ENCODE measurements at regions not wholly inside any gene's neighbourhood (a gene's known extent, or its start where the extent isn't known, plus 50 kb on each side); places are given as distances from the start of the nearest gene placed in this dataset.

- ATAC-seq: no peak
- TF ChIP-seq ZC3H10 (CRISPR knock-in tag; IDR thresholded peaks at IDR 0.05) (no peak), OSR1 (CRISPR knock-in tag; IDR thresholded peaks at IDR 0.05) (no peak), CSDC2 (CRISPR knock-in tag; IDR thresholded peaks at IDR 0.05) (no peak), ESRRG (CRISPR knock-in tag; IDR thresholded peaks at IDR 0.05) (no peak), ISL1 (CRISPR knock-in tag; IDR thresholded peaks at IDR 0.05) (no peak), ZNF565 (CRISPR knock-in tag; conservative IDR thresholded peaks at IDR 0.05; ENCODE audit: low read depth) (no peak), CSRNP3 (CRISPR knock-in tag; IDR thresholded peaks at IDR 0.05) (no peak), TCF4 (CRISPR knock-in tag; IDR thresholded peaks at IDR 0.05; ENCODE audit: borderline replicate concordance) (no peak), ZNF70 (CRISPR knock-in tag; IDR thresholded peaks at IDR 0.05) (no peak), TOX (CRISPR knock-in tag; IDR thresholded peaks at IDR 0.05; ENCODE audit: borderline replicate concordance) (no peak), PPARA (CRISPR knock-in tag; IDR thresholded peaks at IDR 0.05; ENCODE audit: borderline replicate concordance) (no peak), RARB (CRISPR knock-in tag; IDR thresholded peaks at IDR 0.05) (no peak)
- TF ChIP-seq, protein P1, sequence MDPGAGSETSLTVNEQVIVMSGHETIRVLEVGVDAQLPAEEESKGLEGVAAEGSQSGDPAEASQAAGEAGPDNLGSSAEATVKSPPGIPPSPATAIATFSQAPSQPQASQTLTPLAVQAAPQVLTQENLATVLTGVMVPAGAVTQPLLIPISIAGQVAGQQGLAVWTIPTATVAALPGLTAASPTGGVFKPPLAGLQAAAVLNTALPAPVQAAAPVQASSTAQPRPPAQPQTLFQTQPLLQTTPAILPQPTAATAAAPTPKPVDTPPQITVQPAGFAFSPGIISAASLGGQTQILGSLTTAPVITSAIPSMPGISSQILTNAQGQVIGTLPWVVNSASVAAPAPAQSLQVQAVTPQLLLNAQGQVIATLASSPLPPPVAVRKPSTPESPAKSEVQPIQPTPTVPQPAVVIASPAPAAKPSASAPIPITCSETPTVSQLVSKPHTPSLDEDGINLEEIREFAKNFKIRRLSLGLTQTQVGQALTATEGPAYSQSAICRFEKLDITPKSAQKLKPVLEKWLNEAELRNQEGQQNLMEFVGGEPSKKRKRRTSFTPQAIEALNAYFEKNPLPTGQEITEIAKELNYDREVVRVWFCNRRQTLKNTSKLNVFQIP (CRISPR knock-in tag; IDR thresholded peaks at IDR 0.05; ENCODE audit: borderline replicate concordance, low read depth): no peak
- TF ChIP-seq, protein P2, sequence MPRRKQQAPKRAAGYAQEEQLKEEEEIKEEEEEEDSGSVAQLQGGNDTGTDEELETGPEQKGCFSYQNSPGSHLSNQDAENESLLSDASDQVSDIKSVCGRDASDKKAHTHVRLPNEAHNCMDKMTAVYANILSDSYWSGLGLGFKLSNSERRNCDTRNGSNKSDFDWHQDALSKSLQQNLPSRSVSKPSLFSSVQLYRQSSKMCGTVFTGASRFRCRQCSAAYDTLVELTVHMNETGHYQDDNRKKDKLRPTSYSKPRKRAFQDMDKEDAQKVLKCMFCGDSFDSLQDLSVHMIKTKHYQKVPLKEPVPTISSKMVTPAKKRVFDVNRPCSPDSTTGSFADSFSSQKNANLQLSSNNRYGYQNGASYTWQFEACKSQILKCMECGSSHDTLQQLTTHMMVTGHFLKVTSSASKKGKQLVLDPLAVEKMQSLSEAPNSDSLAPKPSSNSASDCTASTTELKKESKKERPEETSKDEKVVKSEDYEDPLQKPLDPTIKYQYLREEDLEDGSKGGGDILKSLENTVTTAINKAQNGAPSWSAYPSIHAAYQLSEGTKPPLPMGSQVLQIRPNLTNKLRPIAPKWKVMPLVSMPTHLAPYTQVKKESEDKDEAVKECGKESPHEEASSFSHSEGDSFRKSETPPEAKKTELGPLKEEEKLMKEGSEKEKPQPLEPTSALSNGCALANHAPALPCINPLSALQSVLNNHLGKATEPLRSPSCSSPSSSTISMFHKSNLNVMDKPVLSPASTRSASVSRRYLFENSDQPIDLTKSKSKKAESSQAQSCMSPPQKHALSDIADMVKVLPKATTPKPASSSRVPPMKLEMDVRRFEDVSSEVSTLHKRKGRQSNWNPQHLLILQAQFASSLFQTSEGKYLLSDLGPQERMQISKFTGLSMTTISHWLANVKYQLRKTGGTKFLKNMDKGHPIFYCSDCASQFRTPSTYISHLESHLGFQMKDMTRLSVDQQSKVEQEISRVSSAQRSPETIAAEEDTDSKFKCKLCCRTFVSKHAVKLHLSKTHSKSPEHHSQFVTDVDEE (CRISPR knock-in tag; IDR thresholded peaks at IDR 0.05): no peak
- TF ChIP-seq, protein P3, sequence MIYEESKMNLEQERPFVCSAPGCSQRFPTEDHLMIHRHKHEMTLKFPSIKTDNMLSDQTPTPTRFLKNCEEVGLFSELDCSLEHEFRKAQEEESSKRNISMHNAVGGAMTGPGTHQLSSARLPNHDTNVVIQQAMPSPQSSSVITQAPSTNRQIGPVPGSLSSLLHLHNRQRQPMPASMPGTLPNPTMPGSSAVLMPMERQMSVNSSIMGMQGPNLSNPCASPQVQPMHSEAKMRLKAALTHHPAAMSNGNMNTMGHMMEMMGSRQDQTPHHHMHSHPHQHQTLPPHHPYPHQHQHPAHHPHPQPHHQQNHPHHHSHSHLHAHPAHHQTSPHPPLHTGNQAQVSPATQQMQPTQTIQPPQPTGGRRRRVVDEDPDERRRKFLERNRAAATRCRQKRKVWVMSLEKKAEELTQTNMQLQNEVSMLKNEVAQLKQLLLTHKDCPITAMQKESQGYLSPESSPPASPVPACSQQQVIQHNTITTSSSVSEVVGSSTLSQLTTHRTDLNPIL (CRISPR knock-in tag; IDR thresholded peaks at IDR 0.05; ENCODE audit: low read depth): no peak
These were observed 408.6 kb upstream of the SYT1 start for GRCh38 chr12:78455991-78456390.

DNA sequence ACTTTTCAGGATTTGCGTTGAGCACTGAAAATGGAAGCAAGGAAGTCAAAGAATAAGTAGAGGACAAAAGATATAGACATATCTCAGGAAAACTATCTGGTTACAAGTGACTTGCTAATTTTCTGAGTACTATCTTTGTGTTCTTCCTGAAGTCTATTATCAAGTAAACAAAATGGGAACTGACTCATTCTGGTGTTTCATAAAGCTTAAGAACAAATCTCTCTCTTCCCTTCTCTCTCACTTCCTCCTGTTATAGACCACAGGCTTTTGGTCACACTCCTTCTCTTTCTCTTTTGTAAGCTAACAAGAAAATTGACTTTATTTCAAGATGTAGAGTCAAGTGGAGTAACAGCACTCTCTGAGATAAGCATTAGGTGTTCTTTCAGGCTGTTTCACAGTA is 406.6 kb upstream of the SYT1 start:
- ATAC-seq: no peak
- TF ChIP-seq OSR1 (CRISPR knock-in tag; IDR thresholded peaks at IDR 0.05): no peak
- no peak for TF ChIP-seq ARNTL (CRISPR knock-in tag; IDR thresholded peaks at IDR 0.05; ENCODE audit: borderline replicate concordance, low read depth)
- TF ChIP-seq ISL1 (CRISPR knock-in tag; IDR thresholded peaks at IDR 0.05): no peak
- no peak for TF ChIP-seq ZNF565 (CRISPR knock-in tag; conservative IDR thresholded peaks at IDR 0.05; ENCODE audit: low read depth)
- TF ChIP-seq ZFP3 (CRISPR knock-in tag; IDR thresholded peaks at IDR 0.05): no peak
- TF ChIP-seq, protein P1 (CRISPR knock-in tag; IDR thresholded peaks at IDR 0.05; ENCODE audit: borderline replicate concordance, low read depth): no peak

DNA sequence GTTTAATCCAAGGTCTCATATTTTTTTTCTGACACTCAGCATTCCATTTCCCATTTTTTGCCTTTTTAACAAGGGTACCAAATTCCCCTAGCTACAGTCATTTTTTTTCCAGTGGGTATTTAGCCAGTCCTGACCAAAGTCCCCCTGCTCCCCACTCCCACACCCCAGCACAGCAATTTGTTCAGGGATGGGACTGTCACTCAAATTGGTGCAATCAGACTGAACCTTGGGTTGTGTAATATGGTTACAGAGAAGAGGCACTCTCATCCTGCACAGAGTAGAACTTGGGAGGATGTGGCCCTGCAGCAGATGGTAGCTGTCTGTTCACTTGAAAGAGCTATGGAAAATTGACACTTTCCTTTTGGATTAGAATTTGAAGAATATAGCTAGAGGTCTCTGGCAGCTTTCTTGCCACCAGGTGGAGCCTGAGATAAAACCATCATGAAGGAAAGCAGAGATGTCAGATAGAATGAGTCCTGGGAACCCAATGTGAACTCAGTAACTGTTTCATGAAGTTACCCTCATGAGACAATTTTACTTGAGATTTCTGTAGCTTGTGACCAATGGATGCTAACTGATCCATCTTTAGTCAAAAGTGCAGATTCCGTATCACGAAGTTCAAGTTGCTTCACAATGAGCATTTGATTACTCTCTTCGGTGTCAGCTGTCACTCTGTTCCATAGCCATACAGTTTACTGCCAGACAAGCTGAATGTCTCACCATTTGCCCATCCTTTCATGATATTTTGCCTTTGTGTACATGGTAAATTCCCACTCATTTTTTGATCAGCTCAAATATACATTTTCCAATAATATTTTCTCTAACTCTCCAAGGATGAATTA is 394.0 kb upstream of the SYT1 start:
- peak; percentile 82 for ATAC-seq
- TF ChIP-seq BACH2 (CRISPR knock-in tag; IDR thresholded peaks at IDR 0.05; ENCODE audit: borderline replicate concordance) (no peak), CSDC2 (CRISPR knock-in tag; IDR thresholded peaks at IDR 0.05) (no peak), SNAI2 (CRISPR knock-in tag; IDR thresholded peaks at IDR 0.05) (no peak), CSRNP3 (CRISPR knock-in tag; IDR thresholded peaks at IDR 0.05) (no peak), RARB (CRISPR knock-in tag; IDR thresholded peaks at IDR 0.05) (no peak), TOX (CRISPR knock-in tag; IDR thresholded peaks at IDR 0.05; ENCODE audit: borderline replicate concordance) (no peak), ZFP3 (CRISPR knock-in tag; IDR thresholded peaks at IDR 0.05) (no peak)
- TF ChIP-seq, protein P1 (CRISPR knock-in tag; IDR thresholded peaks at IDR 0.05; ENCODE audit: borderline replicate concordance, low read depth): no peak
- TF ChIP-seq, protein P4, sequence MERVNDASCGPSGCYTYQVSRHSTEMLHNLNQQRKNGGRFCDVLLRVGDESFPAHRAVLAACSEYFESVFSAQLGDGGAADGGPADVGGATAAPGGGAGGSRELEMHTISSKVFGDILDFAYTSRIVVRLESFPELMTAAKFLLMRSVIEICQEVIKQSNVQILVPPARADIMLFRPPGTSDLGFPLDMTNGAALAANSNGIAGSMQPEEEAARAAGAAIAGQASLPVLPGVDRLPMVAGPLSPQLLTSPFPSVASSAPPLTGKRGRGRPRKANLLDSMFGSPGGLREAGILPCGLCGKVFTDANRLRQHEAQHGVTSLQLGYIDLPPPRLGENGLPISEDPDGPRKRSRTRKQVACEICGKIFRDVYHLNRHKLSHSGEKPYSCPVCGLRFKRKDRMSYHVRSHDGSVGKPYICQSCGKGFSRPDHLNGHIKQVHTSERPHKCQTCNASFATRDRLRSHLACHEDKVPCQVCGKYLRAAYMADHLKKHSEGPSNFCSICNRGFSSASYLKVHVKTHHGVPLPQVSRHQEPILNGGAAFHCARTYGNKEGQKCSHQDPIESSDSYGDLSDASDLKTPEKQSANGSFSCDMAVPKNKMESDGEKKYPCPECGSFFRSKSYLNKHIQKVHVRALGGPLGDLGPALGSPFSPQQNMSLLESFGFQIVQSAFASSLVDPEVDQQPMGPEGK (CRISPR knock-in tag; IDR thresholded peaks at IDR 0.05; ENCODE audit: borderline replicate concordance): no peak

All from SK-N-SH treated with all-trans-retinoic acid at 6 μM for 48 hours (cell line).